Renal cortex interstitium (tissue), 11 donors: ENCODE measurements at regions not wholly inside any gene's neighbourhood (a gene's known extent, or its start where the extent isn't known, plus 50 kb on each side); places are given as distances from the start of the nearest gene placed in this dataset.
"Not testable (repeated sequence)": the region's sequence is repeated elsewhere in the genome, so short reads cannot be mapped to it uniquely, and the experiment has no call there.

Experiments used
- DNase-seq, 11 donors: peaks; one replicate each; pipeline ENCODE4 v3.0.0-alpha.2; 2013; ENCODE audit warnings: low read depth in 9 of 11, low spot score in 4 of 11; ENCODE audit errors: extremely low read depth in 1 of 11

DNA sequence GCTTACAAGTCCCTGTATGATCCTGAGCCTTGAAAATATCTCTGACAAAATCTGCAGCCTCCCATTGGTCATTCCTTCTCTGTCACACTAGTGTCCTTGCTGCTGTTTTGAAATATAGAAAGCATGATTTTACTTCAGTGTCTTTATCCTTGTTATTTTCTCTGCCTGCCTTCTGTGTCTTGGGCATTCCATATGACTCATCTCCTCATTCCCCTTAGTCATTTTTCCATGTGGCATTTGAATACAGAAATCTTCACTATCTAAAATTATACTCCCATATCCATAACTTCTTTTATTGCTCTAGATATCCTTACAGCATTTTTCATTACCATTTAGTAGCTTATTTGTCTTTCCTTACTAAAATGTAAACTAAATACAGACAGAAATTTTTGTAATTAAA, 205.7 kb upstream of the ZNF337 start:
- not testable (repeated sequence) for DNase-seq

GRCh38 chr20:25898663-25899062, 202.0 kb upstream of the ZNF337 start:
- not testable (repeated sequence) for DNase-seq

DNA sequence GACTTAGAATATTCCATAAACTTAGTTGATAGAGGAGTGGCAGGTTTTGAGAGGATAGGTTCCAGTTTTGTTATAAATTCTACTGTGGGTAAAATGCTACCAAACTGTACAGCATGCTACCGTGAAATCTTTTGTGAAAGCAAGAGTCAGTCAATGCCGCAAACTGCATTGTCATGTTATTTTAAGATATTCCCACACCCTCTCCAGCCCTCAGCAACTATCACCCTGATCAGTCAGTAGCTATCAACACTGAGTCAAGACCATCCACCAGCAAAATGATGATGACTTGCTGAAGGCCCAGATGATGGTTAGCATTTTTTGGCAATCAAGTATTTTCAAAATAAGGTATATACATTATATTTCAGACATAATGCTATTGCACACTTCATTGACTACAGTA, 182.4 kb upstream of the ZNF337 start:
- DNase-seq, result not testable (repeated sequence)

DNA sequence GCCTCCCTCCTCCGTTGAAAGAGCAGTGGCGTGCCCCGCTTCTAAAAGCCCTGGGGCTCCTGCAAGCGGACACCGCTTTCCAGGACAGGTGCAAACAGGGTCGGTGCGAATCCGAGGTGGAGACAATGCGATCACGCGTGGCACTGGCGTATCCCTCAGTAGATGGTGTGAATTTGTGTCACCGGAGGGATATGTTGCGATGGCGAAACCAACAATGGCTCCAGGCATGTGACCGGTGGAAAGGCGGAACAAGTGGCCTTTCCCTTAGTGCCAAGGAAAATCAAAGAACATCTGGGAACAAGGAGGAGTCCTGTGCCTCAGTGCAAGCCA, 172.0 kb upstream of the ZNF337 start:
- DNase-seq, result not testable (repeated sequence)

- DNase-seq, result peak in 6 of 11 donors; percentile 47 to 65 (median 58)
These were observed 171.4 kb upstream of the ZNF337 start for GRCh38 chr20:25867776-25868649.

GRCh38 chr20:25867015-25867775, 170.5 kb upstream of the ZNF337 start:
- not testable (repeated sequence) for DNase-seq

DNA sequence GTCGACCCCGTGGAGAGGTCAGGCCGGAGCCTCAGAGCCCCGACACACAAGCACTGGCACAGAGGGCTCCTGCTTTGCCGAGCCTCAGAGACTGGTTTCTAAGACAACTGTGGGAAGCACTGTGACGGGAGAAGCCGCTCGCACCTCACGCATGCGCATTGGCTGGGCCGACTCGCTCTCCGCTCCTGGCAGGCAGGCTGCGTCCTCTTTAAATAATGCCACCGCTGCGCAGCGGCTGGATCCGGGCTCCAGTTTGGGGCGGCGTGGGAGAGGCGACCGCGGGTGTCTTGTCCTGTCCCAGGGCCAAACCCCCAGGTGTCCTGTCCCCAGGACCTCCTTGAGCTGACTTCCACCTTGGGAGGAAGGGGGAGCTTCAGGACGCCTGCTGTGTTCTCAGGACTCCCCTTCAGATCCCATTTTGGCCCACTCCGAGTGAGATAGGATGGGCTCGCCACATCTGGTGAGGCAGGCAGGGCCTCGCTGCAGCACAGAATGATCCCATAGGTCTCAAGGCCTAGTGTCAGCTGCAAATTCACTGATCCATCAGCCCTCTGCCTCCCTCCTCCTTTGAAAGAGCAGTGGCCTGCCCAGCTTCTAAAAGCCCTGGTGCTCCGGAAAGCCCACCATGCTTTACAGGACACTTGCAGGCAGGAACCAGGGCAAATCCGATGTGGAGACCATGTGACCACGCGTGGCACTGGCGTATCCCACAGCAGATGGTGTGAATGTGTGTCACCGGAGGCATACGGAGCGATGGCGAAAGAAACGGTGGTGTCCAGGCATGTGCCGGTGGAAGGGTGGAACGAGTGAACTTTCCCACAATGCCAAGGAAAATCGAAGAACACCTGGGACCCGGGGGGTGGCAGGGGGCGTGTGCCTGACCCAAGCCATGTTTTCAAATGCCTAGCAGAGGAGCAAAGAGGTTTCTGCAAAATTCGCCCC, 169.3 kb upstream of the ZNF337 start:
- DNase-seq, result peak in 5 of 11 donors; percentile 53 to 64 (median 61)

DNA sequence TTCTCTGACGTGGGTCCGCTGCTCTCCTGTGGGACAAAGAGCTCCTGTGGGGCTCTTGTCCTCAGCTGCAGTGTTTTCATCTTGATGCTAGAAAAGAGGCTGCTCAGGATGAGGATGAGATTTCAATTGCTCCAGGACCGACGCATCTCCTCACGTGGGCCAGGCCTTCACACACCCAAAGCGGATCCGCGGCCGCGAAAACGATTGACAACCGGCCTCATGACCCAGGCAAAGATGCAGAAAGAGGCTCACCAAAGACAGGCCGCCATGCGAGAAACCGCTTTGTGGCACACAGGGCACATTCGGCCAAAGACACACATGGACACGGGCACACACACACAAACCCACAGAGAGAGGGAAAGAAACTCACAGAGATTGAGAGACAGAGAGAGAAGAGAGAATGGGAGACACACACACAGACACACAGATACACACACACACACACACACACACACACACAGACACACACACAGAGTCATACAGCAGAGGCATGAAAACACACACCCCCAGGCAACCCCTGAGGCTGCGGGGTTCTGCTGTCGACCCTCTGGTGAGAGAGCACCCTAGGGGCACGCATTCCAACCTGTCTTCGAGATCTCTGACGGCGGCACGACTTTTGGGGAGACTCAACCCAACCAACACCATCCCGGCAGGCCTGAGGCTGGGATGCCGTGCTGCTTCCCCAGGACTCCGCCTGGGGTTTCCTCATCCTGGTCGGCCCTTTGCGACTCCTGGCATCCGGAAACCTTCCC, 168.5 kb upstream of the ZNF337 start:
- DNase-seq, result not testable (repeated sequence)

GRCh38 chr20:25864326-25864962, 167.8 kb upstream of the ZNF337 start:
- DNase-seq, result no peak

GRCh38 chr20:25863536-25864325, 167.1 kb upstream of the ZNF337 start:
- no peak for DNase-seq

DNA sequence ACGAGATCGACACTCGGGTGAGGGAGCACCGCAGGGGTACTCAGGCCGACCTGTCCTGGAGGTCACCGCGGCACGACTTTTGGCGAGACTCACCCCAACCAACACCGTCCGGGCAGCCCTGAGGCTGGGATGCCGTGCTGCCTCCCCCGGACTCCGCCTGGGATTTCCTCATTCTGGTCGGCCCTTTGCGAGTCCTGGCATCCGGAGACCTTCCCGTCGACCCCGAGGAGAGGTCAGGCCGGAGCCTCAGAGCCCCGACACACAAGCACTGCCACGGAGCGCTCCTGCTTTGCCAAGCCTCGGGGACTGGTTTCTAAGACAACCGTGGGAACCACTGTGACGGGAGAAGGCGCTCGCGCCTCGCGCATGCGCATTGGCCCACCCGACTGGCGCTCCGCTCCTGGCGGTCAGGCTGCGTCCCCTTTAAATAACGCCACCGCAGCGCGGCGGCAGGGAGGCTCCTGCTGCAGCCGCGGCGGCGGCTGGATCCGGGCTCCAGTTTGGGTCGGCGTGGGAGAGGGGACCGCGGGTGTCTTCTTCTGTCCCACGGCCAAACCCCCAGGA, 166.4 kb upstream of the ZNF337 start:
- peak in 10 of 11 donors; percentile 61 to 78 (median 76) for DNase-seq

DNA sequence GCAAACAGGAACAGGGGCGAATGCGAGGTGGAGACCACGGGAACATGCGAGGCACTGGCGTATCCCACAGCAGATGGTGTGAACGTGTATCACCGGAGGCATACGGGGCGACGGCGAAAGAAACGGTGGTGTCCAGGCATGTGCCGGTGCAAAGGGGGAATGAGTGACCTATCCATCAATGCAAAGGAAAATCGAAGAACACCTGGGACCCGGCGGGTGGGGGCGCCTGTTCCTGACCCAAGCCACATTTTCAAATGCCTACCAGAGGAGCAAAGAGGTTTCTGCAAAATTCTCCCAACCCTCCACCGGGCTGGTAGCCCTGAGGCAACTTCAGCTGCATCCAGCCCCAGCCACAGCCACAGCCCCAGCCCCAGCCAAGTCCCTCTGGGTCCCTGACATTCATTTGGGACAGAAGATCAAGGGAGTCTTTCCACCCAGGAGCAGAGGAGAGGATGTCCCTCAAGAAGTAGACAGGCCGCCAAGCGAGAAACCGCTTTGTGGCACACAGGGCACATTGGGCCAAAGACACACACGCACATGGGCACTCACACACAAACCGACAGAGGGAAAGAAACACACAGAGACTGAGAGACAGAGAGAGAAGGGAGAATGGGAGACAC, 164.0 kb upstream of the ZNF337 start:
- no peak for DNase-seq

- DNase-seq, result peak in 2 of 11 donors; percentile 47
These were observed 163.2 kb upstream of the ZNF337 start for GRCh38 chr20:25859649-25860530.

DNA sequence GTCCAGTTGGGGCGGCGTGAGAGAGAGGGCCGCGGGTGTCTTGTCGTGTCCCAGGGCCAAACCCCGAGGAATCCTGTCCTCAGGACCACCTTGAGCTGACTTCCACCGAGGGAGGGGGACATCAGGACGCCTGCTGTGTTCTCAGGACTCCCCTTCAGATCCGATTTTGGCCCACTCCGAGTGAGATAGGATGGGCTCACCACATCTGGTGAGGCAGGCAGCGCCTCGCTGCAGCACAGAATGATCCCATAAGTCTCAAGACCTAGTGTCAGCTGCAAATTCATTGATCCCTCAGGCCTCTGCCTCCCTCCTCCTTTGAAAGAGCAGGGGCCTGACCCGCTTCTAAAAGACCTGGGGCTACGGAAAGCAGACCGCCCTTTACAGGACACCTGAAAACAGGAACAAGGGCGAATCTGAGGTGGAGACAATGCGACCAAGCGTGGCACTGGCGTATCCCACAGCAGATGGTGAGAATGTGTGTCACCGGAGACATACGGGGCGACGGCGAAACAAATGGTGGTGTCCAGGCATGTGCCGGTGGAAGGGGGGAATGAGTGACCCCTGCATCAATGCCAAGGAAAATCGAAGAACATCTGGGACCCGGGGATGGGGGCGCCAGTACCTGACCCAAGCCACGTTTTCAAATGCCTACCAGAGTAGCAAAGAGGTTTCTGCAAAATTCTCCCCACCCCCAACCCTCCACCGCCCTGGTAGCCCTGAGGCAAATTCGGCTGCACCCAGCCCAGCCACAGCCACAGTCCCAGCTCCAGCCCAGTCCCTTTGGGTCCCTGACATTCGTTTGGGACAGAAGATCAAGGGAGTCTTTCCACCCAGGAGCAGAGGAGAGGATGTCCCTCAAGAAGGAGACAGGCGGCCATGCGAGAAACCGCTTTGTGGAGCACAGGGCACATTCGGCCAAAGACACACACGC, 162.1 kb upstream of the ZNF337 start:
- no peak for DNase-seq
